ENCODE measurements at regions not wholly inside any gene's neighbourhood (a gene's known extent, or its start where the extent isn't known, plus 50 kb on each side); places are given as distances from the start of the nearest gene placed in this dataset.

- no peaks in the 10 kb centered on the region for H3K27me3 ChIP-seq (replicated peaks; ENCODE audit: control insufficient read depth, insufficient read depth, low read length)
- Mint-ChIP-seq H3K4me1 (ENCODE audit: low read depth, unreplicated experiment) (no peaks in the 10 kb centered on the region), H3K36me3 (ENCODE audit: insufficient read depth, unreplicated experiment) (no peaks in the 10 kb centered on the region), H3K9me3 (ENCODE audit: unreplicated experiment) (peaks cover 15% of the 10 kb centered on the region), H3K4me3 (ENCODE audit: unreplicated experiment) (no peak overlapping the region), H3K27ac (ENCODE audit: unreplicated experiment) (no peak overlapping the region), H3K27me3 (ENCODE audit: insufficient read depth, unreplicated experiment) (no peaks in the 10 kb centered on the region)
- DNase-seq: no peak
- 0 out of 2 replicates have a peak, but pooled peaks cover 7% of the 10 kb centered on the region for H3K4me1 ChIP-seq
- TF ChIP-seq CTCF (IDR thresholded peaks at IDR 0.05; ENCODE audit: insufficient read depth in 1 of 2, low read depth in 1 of 2, low read length in 1 of 2, severe bottlenecking in 1 of 2, unreplicated experiment in 1 of 2): no peak
- H3K4me3 ChIP-seq (ENCODE audit: low read depth, low read length): no peak overlapping the region
- 0 out of 2 replicates have a peak, but pooled peaks cover 3% of the 10 kb centered on the region for H3K9me3 ChIP-seq
- ChIA-PET POLR2A (no interaction called here), CTCF (no interaction called here)
- intact Hi-C loops (cut with micrococcal nuclease; ENCODE audit: unreplicated experiment): no loop called here
- BruUV-seq (replicated peaks): no TSS peak
- no peaks in the 10 kb centered on the region for H3K36me3 ChIP-seq (ENCODE audit: control insufficient read depth, insufficient read depth, low read length)
These were observed 89.3 kb upstream of the ADAMTS16 start for GRCh38 chr5:5050801-5051200.

GRCh38 chr5:5055712-5056111 lies 84.4 kb upstream of the ADAMTS16 start:
- DNase-seq: no peak
- Mint-ChIP-seq H3K36me3 (ENCODE audit: insufficient read depth, unreplicated experiment) (peaks cover 5% of the 10 kb centered on the region), H3K27ac (ENCODE audit: unreplicated experiment) (no peak overlapping the region), H3K4me1 (ENCODE audit: low read depth, unreplicated experiment) (peaks cover 7% of the 10 kb centered on the region), H3K9me3 (ENCODE audit: unreplicated experiment) (peaks cover 24% of the 10 kb centered on the region), H3K27me3 (ENCODE audit: insufficient read depth, unreplicated experiment) (no peaks in the 10 kb centered on the region), H3K4me3 (ENCODE audit: unreplicated experiment) (no peak overlapping the region)
- ChIA-PET POLR2A (no interaction called here), CTCF (no interaction called here)
- no peaks in the 10 kb centered on the region for H3K27me3 ChIP-seq (replicated peaks; ENCODE audit: control insufficient read depth, insufficient read depth, low read length)
- intact Hi-C loops (cut with micrococcal nuclease; ENCODE audit: unreplicated experiment): no loop called here
- BruUV-seq (replicated peaks): no TSS peak
- 0 out of 2 replicates have a peak, but pooled peaks cover 13% of the 10 kb centered on the region for H3K4me1 ChIP-seq
- no peak overlapping the region for H3K4me3 ChIP-seq (ENCODE audit: low read depth, low read length)
- no peaks in the 10 kb centered on the region for H3K36me3 ChIP-seq (ENCODE audit: control insufficient read depth, insufficient read depth, low read length)
- 0 out of 2 replicates have a peak, but pooled peaks cover 3% of the 10 kb centered on the region for H3K9me3 ChIP-seq
- TF ChIP-seq CTCF (IDR thresholded peaks at IDR 0.05; ENCODE audit: insufficient read depth in 1 of 2, low read depth in 1 of 2, low read length in 1 of 2, severe bottlenecking in 1 of 2, unreplicated experiment in 1 of 2): no peak

DNA sequence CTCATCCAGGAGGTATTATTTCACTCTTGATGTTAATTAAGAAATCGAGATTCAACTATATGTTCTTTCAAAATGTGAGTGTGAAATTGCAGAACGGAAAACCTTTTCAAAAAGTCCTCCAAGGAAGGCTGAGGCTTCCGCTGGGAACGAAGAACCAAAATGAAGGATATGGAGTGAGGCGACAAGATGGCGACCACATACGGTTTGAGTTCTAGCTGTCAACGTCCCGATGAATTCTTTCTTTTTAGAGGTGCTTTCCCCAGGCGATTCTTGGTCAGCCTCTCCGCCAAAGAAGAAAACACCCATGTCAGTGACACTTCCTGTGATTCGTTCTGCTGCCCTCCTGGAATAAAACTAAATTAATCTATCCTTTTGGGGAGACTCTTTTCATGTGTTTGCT lies 78.3 kb upstream of the ADAMTS16 start:
- H3K27ac Mint-ChIP-seq (ENCODE audit: unreplicated experiment): no peak overlapping the region
- DNase-seq: no peak
- Histone ChIP-seq H3K4me1 (peaks cover 53% of the 10 kb centered on the region), H3K9me3 (no peaks in the 10 kb centered on the region; the same call in 1 of the 2 replicates), H3K27me3 (replicated peaks; ENCODE audit: control insufficient read depth, insufficient read depth, low read length) (no peaks in the 10 kb centered on the region), H3K36me3 (ENCODE audit: control insufficient read depth, insufficient read depth, low read length) (no peaks in the 10 kb centered on the region), H3K4me3 (ENCODE audit: low read depth, low read length) (no peak overlapping the region)
- peaks cover 30% of the 10 kb centered on the region for H3K9me3 Mint-ChIP-seq (ENCODE audit: unreplicated experiment)
- H3K4me1 Mint-ChIP-seq (ENCODE audit: low read depth, unreplicated experiment): peaks cover 44% of the 10 kb centered on the region
- no peak for TF ChIP-seq CTCF (IDR thresholded peaks at IDR 0.05; ENCODE audit: insufficient read depth in 1 of 2, low read depth in 1 of 2, low read length in 1 of 2, severe bottlenecking in 1 of 2, unreplicated experiment in 1 of 2)
- H3K27me3 Mint-ChIP-seq (ENCODE audit: insufficient read depth, unreplicated experiment): no peaks in the 10 kb centered on the region
- no peak overlapping the region for H3K4me3 Mint-ChIP-seq (ENCODE audit: unreplicated experiment)
- no TSS peak for BruUV-seq (replicated peaks)
- intact Hi-C loops (cut with micrococcal nuclease; ENCODE audit: unreplicated experiment): no loop called here
- POLR2A ChIA-PET: no interaction called here
- H3K36me3 Mint-ChIP-seq (ENCODE audit: insufficient read depth, unreplicated experiment): peaks cover 7% of the 10 kb centered on the region
- CTCF ChIA-PET: no interaction called here

Data from Caco-2 (cell line).